ENCODE measurements at regions not wholly inside any gene's neighbourhood (a gene's known extent, or its start where the extent isn't known, plus 50 kb on each side); places are given as distances from the start of the nearest gene placed in this dataset.

DNA sequence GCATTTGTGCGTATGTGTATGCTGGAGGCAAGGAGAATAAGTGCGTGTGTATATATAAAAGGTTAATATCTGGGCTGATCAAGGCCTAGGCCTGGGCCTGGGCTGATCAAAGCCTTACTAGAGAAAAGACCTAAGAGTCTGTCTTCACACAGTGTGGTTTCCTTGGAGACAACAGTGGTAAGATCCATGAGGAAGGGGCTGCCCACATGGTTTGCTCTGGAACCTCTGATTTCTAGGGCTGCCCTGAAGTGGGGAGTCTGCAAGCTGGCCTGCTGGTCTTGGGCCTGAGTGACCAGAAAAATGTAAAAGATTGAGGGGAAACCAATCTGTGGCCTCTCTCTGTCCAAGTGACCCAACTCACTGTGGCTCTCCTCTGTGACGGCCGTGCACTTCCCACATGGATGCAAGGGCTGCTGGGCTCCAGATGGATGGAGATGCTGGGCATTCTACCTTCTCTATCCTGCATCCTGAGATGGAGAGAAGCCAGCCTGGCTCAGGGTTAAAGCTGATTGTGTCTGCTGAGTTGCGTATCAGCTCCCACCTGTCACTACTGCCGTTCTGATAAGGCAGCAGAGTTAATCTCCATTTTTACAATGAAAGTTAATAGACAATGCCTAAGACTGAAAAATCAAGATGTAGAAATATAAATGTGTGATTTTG lies 90.3 kb upstream of the NXT1 start:
- Histone ChIP-seq H2AK5ac (ENCODE audit: low read length, severe bottlenecking) (peak overlapping the region; percentile 57), H3K23ac (ENCODE audit: low read length in 2 of 2) (no peak overlapping the region), H3K27me3 (ENCODE audit: control insufficient read depth in 1 of 2, insufficient read depth in 1 of 2, low read length in 2 of 2) (no peaks in the 10 kb centered on the region), H2BK15ac (ENCODE audit: low read depth, poor library complexity, severe bottlenecking) (no peak overlapping the region), H3K9ac (ENCODE audit: low read length) (no peak overlapping the region), H3K36me3 (ENCODE audit: control insufficient read depth in 1 of 2, insufficient read depth in 2 of 2, low read depth in 1 of 2, low read length in 2 of 2) (no peaks in the 10 kb centered on the region), H4K8ac (ENCODE audit: low read length) (peak overlapping the region; percentile 4), H3K27ac (ENCODE audit: low read length, poor library complexity, severe bottlenecking) (no peak overlapping the region), H2BK5ac (ENCODE audit: low read depth, low read length, poor library complexity, severe bottlenecking) (no peak overlapping the region), H2BK120ac (ENCODE audit: low read depth, low read length) (no peak overlapping the region), H2AFZ (ENCODE audit: low read depth, low read length) (no peak overlapping the region), H3K18ac (ENCODE audit: low read depth in 1 of 2, low read length in 2 of 2) (no peak overlapping the region), H3K14ac (ENCODE audit: low read length in 2 of 2) (peak overlapping the region in 1 of 2 experiments; percentile 27), H3K4me3 (ENCODE audit: insufficient read depth in 1 of 2, low read depth in 1 of 2, low read length in 2 of 2) (no peak overlapping the region), H3K4ac (ENCODE audit: low read depth in 1 of 2, low read length in 2 of 2) (peak overlapping the region in 1 of 2 experiments; percentile 13), H3K4me1 (ENCODE audit: control insufficient read depth, insufficient read depth, low read depth, low read length) (peaks cover 30% of the 10 kb centered on the region), H4K91ac (ENCODE audit: low read length) (no peak overlapping the region), H3K79me1 (replicated peaks; ENCODE audit: low read length, poor library complexity, severe bottlenecking) (no peaks in the 10 kb centered on the region), H3K9me3 (ENCODE audit: control insufficient read depth, low read length) (peaks cover 5% of the 10 kb centered on the region), H3K4me2 (ENCODE audit: low read length, poor library complexity, severe bottlenecking) (no peak overlapping the region), H2BK12ac (ENCODE audit: low read length in 2 of 2) (peak overlapping the region in 1 of 2 experiments; percentile 7)
- DNase-seq = no peak
- WGBS = 97% methylated on average over 5 of the region's 6 CpGs

DNA sequence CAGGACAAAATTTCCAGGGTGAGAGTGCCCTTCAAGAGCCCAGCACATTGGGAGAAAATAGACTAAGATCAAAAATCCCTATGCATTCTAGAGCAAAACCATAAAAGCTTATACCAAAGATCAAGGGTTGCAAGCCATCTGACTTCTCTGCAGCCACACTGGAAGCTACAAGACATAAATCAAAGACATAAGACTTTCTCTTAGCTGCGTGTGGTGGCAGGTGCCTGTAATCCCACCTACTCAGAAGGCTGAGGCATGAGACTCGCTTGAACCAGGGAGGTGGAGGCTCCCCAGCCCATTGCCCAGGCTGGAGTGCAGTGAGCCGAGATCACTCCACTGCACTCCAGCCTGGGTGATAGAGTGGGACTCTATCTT lies 91.9 kb upstream of the NXT1 start:
- peak overlapping the region; percentile 94 for H3K27ac ChIP-seq (ENCODE audit: low read length, poor library complexity, severe bottlenecking)
- peak overlapping the region; percentile 11 for H2AK5ac ChIP-seq (ENCODE audit: low read length, severe bottlenecking)
- H2BK15ac ChIP-seq (ENCODE audit: low read depth, poor library complexity, severe bottlenecking) = no peak overlapping the region
- peak overlapping the region; percentile 69 to 85 for H3K18ac ChIP-seq (ENCODE audit: low read depth in 1 of 2, low read length in 2 of 2)
- H3K4me3 ChIP-seq (ENCODE audit: insufficient read depth in 1 of 2, low read depth in 1 of 2, low read length in 2 of 2) = no peak overlapping the region
- peak overlapping the region; percentile 88 for H4K8ac ChIP-seq (ENCODE audit: low read length)
- no peak overlapping the region for H2AFZ ChIP-seq (ENCODE audit: low read depth, low read length)
- H3K14ac ChIP-seq (ENCODE audit: low read length in 2 of 2) = no peak overlapping the region
- H2BK5ac ChIP-seq (ENCODE audit: low read depth, low read length, poor library complexity, severe bottlenecking) = no peak overlapping the region
- H3K36me3 ChIP-seq (ENCODE audit: control insufficient read depth in 1 of 2, insufficient read depth in 2 of 2, low read depth in 1 of 2, low read length in 2 of 2) = no peaks in the 10 kb centered on the region
- no peak overlapping the region for H3K9ac ChIP-seq (ENCODE audit: low read length)
- peaks cover 4% of the 10 kb centered on the region for H3K9me3 ChIP-seq (ENCODE audit: control insufficient read depth, low read length)
- H2BK12ac ChIP-seq (ENCODE audit: low read length in 2 of 2) = peak overlapping the region; percentile 38 to 83
- no peaks in the 10 kb centered on the region for H3K79me1 ChIP-seq (replicated peaks; ENCODE audit: low read length, poor library complexity, severe bottlenecking)
- peaks cover 0 to under 1% of the 10 kb centered on the region in 2 experiments for H3K27me3 ChIP-seq (ENCODE audit: control insufficient read depth in 1 of 2, insufficient read depth in 1 of 2, low read length in 2 of 2)
- H2BK120ac ChIP-seq (ENCODE audit: low read depth, low read length) = peak overlapping the region; percentile 21
- no peak overlapping the region for H3K4me2 ChIP-seq (ENCODE audit: low read length, poor library complexity, severe bottlenecking)
- 14% methylated on average over 2 of the region's 3 CpGs for WGBS
- peaks cover 26% of the 10 kb centered on the region for H3K4me1 ChIP-seq (ENCODE audit: control insufficient read depth, insufficient read depth, low read depth, low read length)
- peak overlapping the region; percentile 36 to 40 for H3K4ac ChIP-seq (ENCODE audit: low read depth in 1 of 2, low read length in 2 of 2)
- DNase-seq = no peak
- H3K23ac ChIP-seq (ENCODE audit: low read length in 2 of 2) = no peak overlapping the region
- H4K91ac ChIP-seq (ENCODE audit: low read length) = peak overlapping the region; percentile 64

DNA sequence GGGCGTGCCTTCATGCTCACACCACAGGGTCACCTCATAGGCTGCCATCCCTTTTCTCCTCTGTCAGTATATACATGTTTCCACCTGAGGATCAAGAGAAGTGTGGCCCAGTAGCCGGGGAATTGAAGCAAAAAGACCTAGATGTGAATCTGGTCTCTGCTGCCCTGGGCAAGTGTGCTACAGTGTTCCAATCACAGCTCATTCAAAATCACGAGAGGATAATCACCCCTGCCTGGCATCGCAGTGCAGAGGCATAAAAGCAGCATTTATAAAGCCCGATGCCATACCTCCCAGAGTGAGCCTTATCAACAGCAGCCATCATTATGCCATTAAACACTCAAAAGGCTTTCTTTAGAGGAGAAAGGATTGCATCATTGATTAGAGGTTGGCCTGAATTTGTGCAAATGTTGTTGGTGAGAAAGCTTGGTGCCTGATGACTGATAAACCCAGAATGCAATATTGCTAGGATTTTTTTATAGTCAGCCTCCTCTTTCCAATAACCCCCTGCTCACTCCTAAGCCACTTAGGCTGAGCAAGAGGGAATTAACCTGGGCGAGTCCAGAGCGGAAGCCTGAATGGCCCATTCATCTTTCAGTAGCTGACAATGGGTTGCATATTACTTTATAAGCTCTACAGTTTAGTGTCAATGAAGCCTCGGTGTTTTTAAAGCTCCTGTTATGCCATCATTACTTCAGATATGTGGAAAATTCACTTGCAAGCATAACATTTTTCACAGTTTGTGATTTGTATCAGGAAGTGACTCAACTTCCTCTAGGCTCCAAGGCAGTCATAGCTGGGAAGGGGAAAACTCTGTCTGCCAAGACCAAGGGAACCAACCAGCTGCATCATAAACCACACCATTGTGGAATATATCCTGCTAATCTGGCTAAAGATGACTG lies 92.5 kb upstream of the NXT1 start:
- H3K4ac ChIP-seq (ENCODE audit: low read depth in 1 of 2, low read length in 2 of 2) = peak overlapping the region; percentile 68 to 85
- peaks cover 0 to 6% of the 10 kb centered on the region in 2 experiments for H3K27me3 ChIP-seq (ENCODE audit: control insufficient read depth in 1 of 2, insufficient read depth in 1 of 2, low read length in 2 of 2)
- no peak overlapping the region for H2BK15ac ChIP-seq (ENCODE audit: low read depth, poor library complexity, severe bottlenecking)
- peak overlapping the region; percentile 29 for H3K4me2 ChIP-seq (ENCODE audit: low read length, poor library complexity, severe bottlenecking)
- peak overlapping the region; percentile 55 for H3K9ac ChIP-seq (ENCODE audit: low read length)
- no peak overlapping the region for H2AFZ ChIP-seq (ENCODE audit: low read depth, low read length)
- peak overlapping the region; percentile 51 to 87 for H2BK12ac ChIP-seq (ENCODE audit: low read length in 2 of 2)
- H3K27ac ChIP-seq (ENCODE audit: low read length, poor library complexity, severe bottlenecking) = peak overlapping the region; percentile 94
- peak overlapping the region; percentile 66 to 87 for H3K18ac ChIP-seq (ENCODE audit: low read depth in 1 of 2, low read length in 2 of 2)
- 68% methylated on average over 4 of the region's 8 CpGs for WGBS
- H4K91ac ChIP-seq (ENCODE audit: low read length) = peak overlapping the region; percentile 20
- H3K36me3 ChIP-seq (ENCODE audit: control insufficient read depth in 1 of 2, insufficient read depth in 2 of 2, low read depth in 1 of 2, low read length in 2 of 2) = no peaks in the 10 kb centered on the region
- H2AK5ac ChIP-seq (ENCODE audit: low read length, severe bottlenecking) = peak overlapping the region; percentile 93
- H2BK120ac ChIP-seq (ENCODE audit: low read depth, low read length) = peak overlapping the region; percentile 29
- H3K79me1 ChIP-seq (replicated peaks; ENCODE audit: low read length, poor library complexity, severe bottlenecking) = no peaks in the 10 kb centered on the region
- H3K9me3 ChIP-seq (ENCODE audit: control insufficient read depth, low read length) = no peaks in the 10 kb centered on the region
- no peak overlapping the region for H3K4me3 ChIP-seq (ENCODE audit: insufficient read depth in 1 of 2, low read depth in 1 of 2, low read length in 2 of 2)
- H2BK5ac ChIP-seq (ENCODE audit: low read depth, low read length, poor library complexity, severe bottlenecking) = peak overlapping the region; percentile 15
- DNase-seq = peak; percentile 93
- H3K14ac ChIP-seq (ENCODE audit: low read length in 2 of 2) = no peak overlapping the region
- H4K8ac ChIP-seq (ENCODE audit: low read length) = peak overlapping the region; percentile 84
- peaks cover 26% of the 10 kb centered on the region for H3K4me1 ChIP-seq (ENCODE audit: control insufficient read depth, insufficient read depth, low read depth, low read length)
- no peak overlapping the region for H3K23ac ChIP-seq (ENCODE audit: low read length in 2 of 2)
